Fibroblast of the aortic adventitia (primary cell): ENCODE measurements at regions not wholly inside any gene's neighbourhood (a gene's known extent, or its start where the extent isn't known, plus 50 kb on each side); places are given as distances from the start of the nearest gene placed in this dataset.
A peak's percentile ranks its signal among the peaks of the same experiment; 100 is the strongest.
"Not testable (repeated sequence)": the region's sequence is repeated elsewhere in the genome, so short reads cannot be mapped to it uniquely, and the experiment has no call there.

Source experiments
- DNase-seq: peaks from one replicate; pipeline ENCODE4 v3.0.0-alpha.2; 2010; ENCODE audit warnings: low read depth
- H3K4me3 ChIP-seq: 2 replicates; pipeline ENCODE4 v1.5.1; 2011; ENCODE audit warnings: low read depth, mild to moderate bottlenecking, control low read depth, low read length, moderate library complexity
- TF ChIP-seq, protein P1 (sequence below): IDR thresholded peaks from 2 replicates; pipeline ENCODE4 v1.5.1; 2011; ENCODE audit warnings: mild to moderate bottlenecking, low read length, control low read depth, inconsistent platforms; ENCODE audit not compliant: insufficient read depth

DNA sequence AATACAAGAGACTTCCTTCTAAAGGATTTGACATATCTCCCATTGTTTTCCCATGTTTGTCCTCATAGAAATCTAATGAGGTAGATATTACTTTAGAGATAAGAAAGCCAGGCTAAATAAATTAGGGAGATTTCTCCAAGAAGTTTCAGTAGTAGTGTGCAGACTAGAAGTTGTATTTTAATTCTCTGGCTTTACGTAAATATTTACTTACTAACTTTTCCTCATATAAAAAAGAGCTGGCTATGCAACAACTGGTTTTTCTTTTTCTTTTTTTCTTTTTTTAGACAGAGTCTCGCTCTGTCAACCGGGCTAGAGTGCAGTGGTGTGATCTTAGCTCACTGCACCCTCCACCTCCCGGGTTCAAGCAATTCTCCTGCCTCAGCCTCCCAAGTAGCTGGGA, 60.6 kb upstream of the ACYP2 start:
- DNase-seq: no peak
- TF ChIP-seq, protein P1, sequence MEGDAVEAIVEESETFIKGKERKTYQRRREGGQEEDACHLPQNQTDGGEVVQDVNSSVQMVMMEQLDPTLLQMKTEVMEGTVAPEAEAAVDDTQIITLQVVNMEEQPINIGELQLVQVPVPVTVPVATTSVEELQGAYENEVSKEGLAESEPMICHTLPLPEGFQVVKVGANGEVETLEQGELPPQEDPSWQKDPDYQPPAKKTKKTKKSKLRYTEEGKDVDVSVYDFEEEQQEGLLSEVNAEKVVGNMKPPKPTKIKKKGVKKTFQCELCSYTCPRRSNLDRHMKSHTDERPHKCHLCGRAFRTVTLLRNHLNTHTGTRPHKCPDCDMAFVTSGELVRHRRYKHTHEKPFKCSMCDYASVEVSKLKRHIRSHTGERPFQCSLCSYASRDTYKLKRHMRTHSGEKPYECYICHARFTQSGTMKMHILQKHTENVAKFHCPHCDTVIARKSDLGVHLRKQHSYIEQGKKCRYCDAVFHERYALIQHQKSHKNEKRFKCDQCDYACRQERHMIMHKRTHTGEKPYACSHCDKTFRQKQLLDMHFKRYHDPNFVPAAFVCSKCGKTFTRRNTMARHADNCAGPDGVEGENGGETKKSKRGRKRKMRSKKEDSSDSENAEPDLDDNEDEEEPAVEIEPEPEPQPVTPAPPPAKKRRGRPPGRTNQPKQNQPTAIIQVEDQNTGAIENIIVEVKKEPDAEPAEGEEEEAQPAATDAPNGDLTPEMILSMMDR: no peak
- no peak overlapping the region for H3K4me3 ChIP-seq

DNA sequence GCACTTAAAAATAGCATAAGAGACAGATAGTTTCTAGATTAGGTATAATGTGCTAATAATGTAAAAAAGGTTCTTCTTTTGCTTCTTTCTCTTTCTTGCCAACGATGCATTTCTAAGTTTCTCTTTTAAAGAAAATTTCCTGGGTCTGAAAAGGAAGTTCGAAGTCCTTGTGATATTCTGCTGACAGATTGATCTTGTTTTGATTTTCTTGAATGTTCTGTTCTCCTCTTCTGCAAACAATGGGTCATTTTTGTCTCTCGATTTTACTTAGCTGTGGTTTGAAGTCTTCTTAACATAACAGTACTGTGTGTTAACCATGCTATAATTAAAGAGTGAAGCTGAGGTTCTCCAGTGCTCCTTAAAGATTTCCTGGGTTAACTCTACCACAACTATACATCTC, 61.1 kb upstream of the ACYP2 start:
- DNase-seq: no peak
- no peak overlapping the region for H3K4me3 ChIP-seq
- TF ChIP-seq, protein P1: no peak

DNA sequence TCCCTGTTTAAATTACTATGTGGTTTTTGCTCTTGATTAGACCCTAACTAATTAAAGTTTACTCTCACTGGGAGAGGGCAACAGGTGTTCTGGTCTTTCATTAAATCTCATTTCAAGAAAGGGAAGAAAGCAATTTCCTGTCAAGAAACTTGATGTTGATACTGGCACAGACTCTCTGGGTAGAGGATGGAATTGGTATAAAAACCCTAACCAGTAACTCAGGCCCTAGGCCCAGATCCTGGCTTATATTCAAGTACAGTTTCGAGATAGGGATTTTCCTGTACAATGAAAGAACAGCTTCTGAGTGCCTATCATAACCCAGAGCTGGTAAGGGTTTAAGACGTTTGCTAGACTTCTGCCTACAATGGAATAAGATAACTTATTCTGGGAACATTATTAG, 61.6 kb upstream of the ACYP2 start:
- TF ChIP-seq, protein P1: no peak
- DNase-seq: no peak
- H3K4me3 ChIP-seq: no peak overlapping the region

GRCh38 chr2:54052825-54053718, 62.3 kb upstream of the ACYP2 start:
- TF ChIP-seq, protein P1: peak; percentile 17
- DNase-seq: no peak
- H3K4me3 ChIP-seq: no peak overlapping the region

- DNase-seq: no peak
- no peak overlapping the region for H3K4me3 ChIP-seq
- TF ChIP-seq, protein P1: no peak
Observed at GRCh38 chr2:54050445-54050844, 65.0 kb upstream of the ACYP2 start.

DNA sequence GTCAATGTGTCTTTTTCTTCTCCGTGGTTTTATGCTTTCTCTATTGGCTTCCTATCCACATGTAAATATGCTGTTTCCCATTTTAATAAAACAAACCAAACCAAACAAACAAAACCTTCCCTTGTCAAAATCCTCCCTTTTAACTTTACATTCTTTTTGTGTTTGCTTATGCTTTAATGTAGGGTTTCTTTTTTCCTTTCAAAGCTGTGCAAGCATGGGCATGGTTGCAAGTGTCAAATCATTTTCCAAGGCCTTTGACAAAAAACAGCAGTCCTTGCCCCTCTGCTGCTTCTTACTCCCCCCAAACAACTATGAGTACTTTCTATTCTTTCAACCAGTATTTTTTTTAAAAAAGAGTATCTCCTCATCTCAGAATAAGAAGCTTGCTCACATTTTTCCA, 66.0 kb upstream of the ACYP2 start:
- DNase-seq: no peak
- no peak overlapping the region for H3K4me3 ChIP-seq
- TF ChIP-seq, protein P1: no peak

GRCh38 chr2:54048896-54049295, 66.5 kb upstream of the ACYP2 start:
- H3K4me3 ChIP-seq, DNase-seq: not testable (repeated sequence)
